Peyer's patch (tissue), 4 donors: ENCODE measurements at regions not wholly inside any gene's neighbourhood (a gene's known extent, or its start where the extent isn't known, plus 50 kb on each side); places are given as distances from the start of the nearest gene placed in this dataset.

Experiments
- CTCF ChIP-seq, 6 experiments: fragments of 450-650 bp in 4 of 6; fragments of 200-600 bp in 2 of 6; sonication (generic) in 1 of 6; IDR thresholded peaks; one replicate each; pipeline ENCODE4 v1.5.1; 2017 to 2019; ENCODE audit warnings: antibody characterized with exemption in 6 of 6, mild to moderate bottlenecking in 3 of 6, moderate library complexity in 1 of 6
- POLR2A ChIP-seq, 2 donors: fragments of 450-650 bp; IDR thresholded peaks; one replicate each; pipeline ENCODE4 v1.5.1; 2017; ENCODE audit warnings: antibody characterized with exemption in 2 of 2, mild to moderate bottlenecking in 2 of 2, moderate library complexity in 2 of 2

- no peak for TF ChIP-seq CTCF (IDR thresholded peaks at IDR 0.05)
- TF ChIP-seq POLR2A (IDR thresholded peaks at IDR 0.05) = no peak
These were observed 767.7 kb upstream of the ALCAM start for GRCh38 chr3:104598848-104599511.
